ENCODE measurements at regions not wholly inside any gene's neighbourhood (a gene's known extent, or its start where the extent isn't known, plus 50 kb on each side); places are given as distances from the start of the nearest gene placed in this dataset.
A peak's percentile ranks its signal among the peaks of the same experiment; 100 is the strongest.
"Not testable (repeated sequence)": the region's sequence is repeated elsewhere in the genome, so short reads cannot be mapped to it uniquely, and the experiment has no call there.

- Histone ChIP-seq H3K27ac (no peak overlapping the region), H3K36me3 (no peaks in the 10 kb centered on the region), H3K27me3 (peaks cover 0 to 23% of the 10 kb centered on the region in 2 donors), H3K4me1 (no peaks in the 10 kb centered on the region), H3K9me3 (no peaks in the 10 kb centered on the region), H3K4me3 (no peak overlapping the region)
- intact Hi-C loops (cut with DNase I), result no loop called here
- WGBS (ENCODE audit: insufficient coverage, low coverage, low lambda C conversion rate, missing lambda C conversion rate), result 61% methylated on average over 6 of the region's 8 CpGs
- DNase-seq (no peak), ATAC-seq (peak in 1 of 4 donors; percentile 15)
- TF ChIP-seq POLR2A (IDR thresholded peaks at IDR 0.05) (no peak), CTCF (IDR thresholded peaks at IDR 0.05) (no peak)
These were observed 130.9 kb downstream of the ASB7 start for GRCh38 chr15:100733101-100733842.

- H3K4me3 ChIP-seq; H3K36me3 ChIP-seq; DNase-seq; H3K27ac ChIP-seq; H3K9me3 ChIP-seq; ATAC-seq; intact Hi-C loops (cut with DNase I); H3K4me1 ChIP-seq: not testable (repeated sequence)
- 63% methylated on average over 3 of the region's 3 CpGs for WGBS (ENCODE audit: insufficient coverage, low coverage, low lambda C conversion rate, missing lambda C conversion rate)
- H3K27me3 ChIP-seq, result peaks cover 0 to 18% of the 10 kb centered on the region in 2 donors
These were observed 131.4 kb downstream of the ASB7 start for GRCh38 chr15:100733843-100734185.

- Histone ChIP-seq H3K4me1 (no peaks in the 10 kb centered on the region), H3K27me3 (peaks cover 0 to 10% of the 10 kb centered on the region in 2 donors), H3K4me3 (no peak overlapping the region), H3K36me3 (no peaks in the 10 kb centered on the region), H3K27ac (no peak overlapping the region), H3K9me3 (no peaks in the 10 kb centered on the region)
- no peak for DNase-seq
- ATAC-seq, result no peak
- intact Hi-C loops (cut with DNase I), result no loop called here
- 93% methylated on average over 5 of the region's 5 CpGs for WGBS (ENCODE audit: insufficient coverage, low coverage, low lambda C conversion rate, missing lambda C conversion rate)
- TF ChIP-seq POLR2A (IDR thresholded peaks at IDR 0.05) (no peak), CTCF (IDR thresholded peaks at IDR 0.05) (no peak)
These were observed 132.2 kb downstream of the ASB7 start for GRCh38 chr15:100734586-100734985.

DNA sequence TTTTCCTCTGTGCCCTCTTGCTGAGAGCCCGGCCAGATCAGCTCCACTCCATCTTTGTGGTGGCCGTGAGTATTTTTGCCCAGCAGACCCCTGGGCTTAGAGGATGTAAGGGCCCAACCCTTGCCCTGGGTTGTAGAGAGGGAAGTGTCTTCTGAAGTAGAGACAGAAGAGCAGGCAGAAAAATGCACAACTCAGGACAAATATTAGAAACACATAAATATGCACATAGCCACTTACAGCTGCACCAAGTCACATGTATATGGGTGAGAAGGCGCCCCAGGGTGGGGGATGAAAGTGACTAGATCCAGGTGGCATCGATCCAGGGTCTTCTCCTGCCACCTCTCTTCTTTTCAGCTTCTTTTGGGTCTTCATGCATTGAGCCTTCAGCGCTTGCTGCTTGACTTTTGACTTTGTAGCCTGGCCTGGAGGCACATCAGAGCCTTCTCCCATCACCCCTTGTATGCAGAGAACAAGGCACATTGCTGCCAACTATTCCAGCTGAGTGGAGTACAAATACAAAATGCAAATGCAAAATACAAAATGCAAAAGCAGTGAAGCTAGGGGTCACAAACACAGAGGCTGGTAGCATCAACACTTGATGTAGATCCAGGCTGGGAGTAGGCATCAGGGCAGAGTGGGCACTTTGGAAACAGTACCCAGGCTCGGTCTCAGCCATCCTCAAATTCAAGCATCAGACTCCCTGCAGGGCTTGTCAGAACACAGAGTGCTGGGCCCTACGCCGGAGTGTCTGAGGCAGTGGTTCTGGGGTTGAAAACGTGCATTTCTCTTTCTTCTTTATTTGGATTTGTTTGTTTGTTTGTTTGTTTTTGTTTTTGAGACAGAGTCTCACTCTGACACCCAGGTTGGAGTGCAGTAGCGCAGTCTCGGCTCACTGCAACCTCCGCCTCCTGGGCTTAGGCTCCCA, 133.0 kb downstream of the ASB7 start:
- peaks cover 0 to 10% of the 10 kb centered on the region in 2 donors for H3K27me3 ChIP-seq
- no peak overlapping the region for H3K4me3 ChIP-seq
- H3K9me3 ChIP-seq, result no peaks in the 10 kb centered on the region
- TF ChIP-seq CTCF (IDR thresholded peaks at IDR 0.05) (no peak), POLR2A (IDR thresholded peaks at IDR 0.05) (no peak)
- H3K27ac ChIP-seq, result no peak overlapping the region
- ATAC-seq (no peak), DNase-seq (no peak)
- H3K4me1 ChIP-seq, result no peaks in the 10 kb centered on the region
- 65% methylated on average over 11 of the region's 12 CpGs for WGBS (ENCODE audit: insufficient coverage, low coverage, low lambda C conversion rate, missing lambda C conversion rate)
- no peaks in the 10 kb centered on the region for H3K36me3 ChIP-seq
- intact Hi-C loops (cut with DNase I), result no loop called here

- no peak for TF ChIP-seq CTCF (IDR thresholded peaks at IDR 0.05)
- TF ChIP-seq POLR2A (IDR thresholded peaks at IDR 0.05), result no peak
- no peak overlapping the region for H3K27ac ChIP-seq
- H3K9me3 ChIP-seq, result no peaks in the 10 kb centered on the region
- H3K36me3 ChIP-seq, result no peaks in the 10 kb centered on the region
- H3K4me3 ChIP-seq, result no peak overlapping the region
- DNase-seq (no peak), ATAC-seq (no peak)
- H3K27me3 ChIP-seq, result peaks cover 0 to 5% of the 10 kb centered on the region in 2 donors
- intact Hi-C loops (cut with DNase I), result no loop called here
- WGBS (ENCODE audit: insufficient coverage, low coverage, low lambda C conversion rate, missing lambda C conversion rate), result 88% methylated on average over 6 of the region's 12 CpGs
- H3K4me1 ChIP-seq, result no peaks in the 10 kb centered on the region
These were observed 134.8 kb downstream of the ASB7 start for GRCh38 chr15:100737214-100737613.
